ENCODE measurements at regions not wholly inside any gene's neighbourhood (a gene's known extent, or its start where the extent isn't known, plus 50 kb on each side); places are given as distances from the start of the nearest gene placed in this dataset.

DNA sequence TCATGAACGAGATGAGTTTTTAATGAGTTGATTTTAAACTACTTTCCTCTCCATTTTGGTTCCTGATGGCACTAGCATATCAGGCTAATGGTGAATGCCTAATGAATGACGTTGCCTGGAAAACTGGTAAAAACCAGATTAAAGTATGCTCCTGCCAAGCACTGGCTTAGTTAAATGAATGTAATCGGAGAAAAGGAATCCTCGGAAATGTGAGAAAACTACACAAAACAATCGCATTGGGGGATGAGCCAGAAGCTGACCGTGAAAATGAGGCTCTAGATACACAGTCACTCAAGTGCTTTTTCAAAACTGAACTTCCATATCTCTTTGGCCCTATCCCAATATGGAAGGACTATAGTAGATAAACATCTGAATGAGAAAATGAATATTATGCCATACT, 153.8 kb upstream of the COL1A2 start:
- no peak for DNase-seq

DNA sequence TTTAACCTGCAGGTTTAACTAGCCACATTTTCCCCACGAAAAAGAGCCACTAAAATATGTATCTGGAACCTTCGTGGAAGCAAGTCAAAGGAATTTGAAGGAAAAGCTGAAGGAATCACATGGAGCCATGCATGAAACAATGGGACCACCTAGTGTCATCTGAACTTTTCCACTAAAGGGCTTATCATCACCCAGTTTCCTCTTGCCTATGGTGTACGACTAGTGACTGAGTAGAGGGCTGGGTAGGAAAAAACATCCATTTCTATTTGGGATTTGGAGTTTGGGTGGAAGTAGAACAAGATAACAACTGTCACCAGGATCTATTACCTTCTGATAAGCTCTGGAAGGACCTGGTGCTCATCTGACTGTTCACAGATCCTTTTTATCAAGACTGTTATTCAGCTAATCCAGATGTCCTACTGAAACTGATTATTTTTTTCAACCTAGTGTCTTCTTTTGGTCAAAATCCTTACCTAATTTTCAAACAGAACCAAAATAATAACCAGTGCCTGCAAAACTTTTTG, 153.2 kb upstream of the COL1A2 start:
- DNase-seq = no peak

DNA sequence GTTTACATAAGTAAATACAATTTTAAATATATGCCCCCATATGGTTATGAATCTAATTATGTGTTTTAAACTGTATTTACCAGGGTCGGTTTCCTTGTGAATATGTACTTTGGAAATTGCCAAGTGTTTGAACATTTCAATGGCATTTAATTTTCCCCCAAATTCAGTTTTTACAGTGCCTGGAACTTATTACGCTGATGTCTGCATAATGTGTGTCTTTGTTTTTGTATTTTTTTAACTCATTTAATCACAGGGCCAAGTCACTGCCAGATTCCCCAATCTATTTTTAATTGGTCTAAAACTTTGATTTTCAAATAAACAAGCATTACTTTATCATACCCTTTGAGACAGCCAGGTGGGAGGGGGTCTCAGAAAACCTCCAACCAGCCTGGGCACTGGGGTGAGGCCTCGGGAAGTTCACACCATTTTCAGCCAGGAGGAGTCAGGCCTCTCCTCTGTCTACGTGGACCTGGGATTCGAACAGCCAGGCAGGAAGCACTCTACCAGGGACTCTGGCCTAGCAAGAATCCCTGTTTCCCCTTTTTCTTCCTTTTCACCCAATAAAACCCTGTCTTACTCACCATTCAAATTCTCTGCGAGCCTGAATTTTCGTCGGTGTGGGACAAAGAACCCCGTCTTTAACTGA, 151.5 kb upstream of the COL1A2 start:
- no peak for DNase-seq

DNA sequence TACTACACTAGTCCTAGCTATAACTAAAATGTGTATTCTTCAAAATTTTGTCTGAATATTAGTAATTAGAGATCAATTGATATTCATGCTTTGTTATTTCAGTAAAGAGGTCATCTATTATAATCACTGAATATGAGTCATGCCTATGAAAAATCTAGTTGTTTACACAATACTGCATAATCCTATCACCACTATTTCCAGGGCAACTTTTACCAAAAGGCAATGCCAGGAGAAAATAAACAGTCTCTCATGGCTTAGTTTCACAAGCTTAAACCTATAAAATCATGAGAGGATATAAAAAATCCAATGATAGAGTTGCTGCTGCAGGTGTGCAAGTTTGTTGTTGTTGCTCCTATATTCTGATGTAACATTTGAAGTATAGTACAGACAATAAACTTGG, 149.9 kb upstream of the COL1A2 start:
- no peak for DNase-seq

DNA sequence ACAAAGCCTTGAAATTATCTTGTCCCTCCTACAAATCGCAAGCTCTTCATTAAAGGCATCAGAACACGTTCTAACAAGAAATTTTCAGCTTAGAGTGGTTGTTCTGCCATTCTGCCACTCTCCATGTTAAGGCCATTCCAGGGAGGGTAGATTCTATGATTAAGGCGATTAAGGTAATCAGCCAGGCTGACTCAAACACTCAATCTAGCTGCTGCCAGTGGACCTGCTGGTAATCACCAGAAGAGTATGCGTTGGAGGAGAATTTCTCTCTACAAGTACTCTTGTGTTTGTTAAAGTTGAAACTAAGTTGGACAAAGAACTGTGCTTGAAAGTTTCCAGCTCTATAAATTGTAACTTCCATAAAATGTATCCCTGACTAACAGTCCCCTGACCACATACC, 149.2 kb upstream of the COL1A2 start:
- DNase-seq = no peak

DNA sequence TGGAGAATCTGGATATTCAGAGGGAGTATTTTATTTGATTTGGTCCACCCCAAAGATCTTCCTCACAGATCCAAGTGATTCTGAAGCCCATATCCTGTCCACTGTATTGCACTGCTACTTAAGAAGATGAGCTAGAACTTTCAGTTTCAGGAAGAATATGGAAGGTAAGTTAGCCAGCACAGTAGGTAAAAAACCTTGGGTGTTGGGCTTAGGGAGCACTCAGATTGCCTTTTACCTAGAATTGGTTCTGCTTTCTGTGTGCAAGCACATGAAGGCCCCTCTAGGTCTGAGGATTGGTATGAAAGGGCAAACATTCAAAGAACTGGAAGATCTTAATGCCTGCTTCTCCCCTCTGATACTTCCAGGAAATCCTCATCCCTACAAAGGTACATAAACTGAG, 146.7 kb upstream of the COL1A2 start:
- DNase-seq = no peak

GRCh38 chr7:94249631-94250030, 145.1 kb upstream of the COL1A2 start:
- no peak for DNase-seq

- no peak for DNase-seq
These were observed 144.6 kb upstream of the COL1A2 start for GRCh38 chr7:94250124-94250523.

- no peak for DNase-seq
These were observed 143.7 kb upstream of the COL1A2 start for GRCh38 chr7:94250987-94251386.

GRCh38 chr7:94252124-94252523, 142.6 kb upstream of the COL1A2 start:
- DNase-seq = no peak

GRCh38 chr7:94252971-94253370, 141.7 kb upstream of the COL1A2 start:
- no peak for DNase-seq

DNA sequence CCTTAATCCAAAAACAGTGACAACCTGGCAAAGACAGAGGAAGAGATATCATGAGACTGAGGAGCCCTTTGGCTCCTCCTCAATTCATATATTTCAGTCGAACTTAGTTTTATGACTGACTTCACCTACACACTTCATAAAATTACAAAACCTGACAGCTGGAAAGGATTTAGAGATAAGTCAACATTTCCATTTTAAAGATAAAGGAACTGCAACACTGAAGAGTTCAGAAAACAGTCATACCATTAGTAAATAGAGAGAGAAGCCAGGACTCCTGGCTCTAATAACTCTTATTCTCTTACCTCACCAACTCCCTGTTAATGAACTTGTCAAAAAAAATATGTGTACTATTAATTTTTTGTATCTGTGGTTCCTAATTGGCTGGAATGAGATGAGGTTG, 141.0 kb upstream of the COL1A2 start:
- DNase-seq = no peak

- DNase-seq = no peak
These were observed 136.0 kb upstream of the COL1A2 start for GRCh38 chr7:94258418-94259300.

DNA sequence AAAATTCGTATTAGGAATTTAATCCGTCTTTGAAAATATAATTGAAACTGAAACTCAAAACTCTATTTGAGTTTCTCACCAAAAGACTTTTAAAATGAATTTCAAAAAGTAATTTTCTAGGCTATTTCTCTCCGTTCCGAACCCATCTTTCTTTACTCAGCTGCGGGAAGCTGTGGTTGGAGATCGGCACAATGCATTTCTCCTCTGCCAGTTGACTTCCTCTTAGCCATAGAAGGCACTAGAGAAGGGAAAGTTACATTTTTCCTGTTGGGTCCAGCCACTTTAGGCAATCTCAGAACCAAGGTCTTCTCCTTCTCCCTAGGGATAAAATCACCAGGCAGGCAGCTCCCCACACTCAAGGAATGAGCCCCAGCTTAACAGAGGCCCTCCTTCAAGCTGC, 133.6 kb upstream of the COL1A2 start:
- no peak for DNase-seq

DNA sequence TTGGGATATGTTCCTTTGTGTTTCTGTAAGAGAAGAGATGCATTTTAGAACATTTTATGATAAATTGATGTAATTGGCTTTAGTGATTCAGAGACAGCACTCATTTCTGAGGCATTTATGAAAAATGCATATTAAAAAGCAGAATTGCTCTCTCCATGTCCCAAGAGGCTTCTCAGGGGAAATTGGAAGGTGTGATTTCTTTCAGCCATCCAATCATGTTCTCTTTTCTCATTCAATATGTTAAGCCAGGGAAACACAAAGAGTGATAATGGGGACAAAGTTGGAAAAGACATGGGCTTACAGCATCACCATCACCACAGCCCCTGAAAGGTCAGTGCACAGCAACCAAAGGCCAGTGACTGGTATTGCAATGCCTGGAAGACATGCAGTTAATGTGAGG, 129.9 kb upstream of the COL1A2 start:
- no peak for DNase-seq

GRCh38 chr7:94265456-94265855, 129.2 kb upstream of the COL1A2 start:
- DNase-seq = no peak

DNA sequence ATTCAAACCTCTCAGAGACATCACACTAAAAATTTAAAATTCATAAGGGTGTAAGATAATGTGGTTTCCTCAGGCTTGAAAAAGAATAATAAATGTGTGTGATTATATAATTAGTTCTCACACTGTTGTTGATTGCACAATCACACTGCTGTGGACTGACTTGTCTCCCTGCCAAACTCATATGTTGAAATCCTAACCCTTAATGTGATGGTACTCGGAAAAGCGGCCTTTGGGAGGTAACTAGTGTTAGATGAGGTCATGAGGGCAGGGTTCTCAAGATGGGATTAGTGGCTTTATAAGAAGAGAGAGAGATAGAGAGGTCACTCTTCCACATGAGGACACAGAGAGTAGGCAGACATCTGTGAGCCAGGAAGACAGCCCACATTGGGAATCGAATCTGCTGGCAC, 128.5 kb upstream of the COL1A2 start:
- DNase-seq = no peak

GRCh38 chr7:94270772-94271171, 123.9 kb upstream of the COL1A2 start:
- DNase-seq = no peak

DNA sequence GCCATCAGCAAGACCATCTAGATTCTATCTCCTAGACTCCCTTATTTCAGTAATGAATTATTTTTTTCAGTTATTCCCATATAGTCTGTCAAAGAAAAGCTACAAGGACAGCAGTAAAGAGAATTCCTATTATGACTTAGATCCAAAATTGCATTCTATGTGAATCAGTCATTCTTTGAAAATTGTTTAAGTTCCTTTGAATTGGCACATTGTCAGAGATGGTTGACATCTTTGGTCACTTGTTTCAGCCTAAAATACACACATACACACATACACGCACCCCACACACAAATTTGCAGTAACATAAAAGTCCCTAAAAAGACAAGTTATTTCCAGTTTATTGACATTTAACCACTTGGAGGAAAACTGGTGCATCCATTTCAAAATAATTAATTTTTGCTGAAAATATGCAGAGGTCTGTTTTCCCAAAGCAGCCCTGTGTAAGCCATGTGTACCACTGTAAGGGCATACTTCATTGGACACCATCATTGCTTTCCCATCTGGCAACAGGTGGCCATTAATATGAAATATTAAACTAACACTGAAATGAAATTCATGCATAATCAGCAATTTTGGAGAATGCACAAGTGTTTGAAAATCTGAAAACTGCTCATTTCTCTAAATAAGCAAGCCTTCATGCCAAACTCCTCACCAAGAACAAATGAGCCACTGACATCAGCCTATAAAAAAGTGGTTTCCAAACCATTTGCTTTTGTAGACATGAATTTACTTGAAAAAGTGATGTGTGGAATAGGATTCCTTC, 121.7 kb upstream of the COL1A2 start:
- no peak for DNase-seq

- DNase-seq = no peak
These were observed 119.9 kb upstream of the COL1A2 start for GRCh38 chr7:94274828-94275227.

GRCh38 chr7:94276027-94276426, 118.7 kb upstream of the COL1A2 start:
- no peak for DNase-seq

- DNase-seq = peak; percentile 8
These were observed 117.9 kb upstream of the COL1A2 start for GRCh38 chr7:94276795-94277194.

- no peak for DNase-seq
These were observed 117.5 kb upstream of the COL1A2 start for GRCh38 chr7:94277236-94277635.

GRCh38 chr7:94280851-94281250, 113.8 kb upstream of the COL1A2 start:
- no peak for DNase-seq
